ENCODE measurements at regions not wholly inside any gene's neighbourhood (a gene's known extent, or its start where the extent isn't known, plus 50 kb on each side); places are given as distances from the start of the nearest gene placed in this dataset.

GRCh38 chr9:75669721-75670120, 220.8 kb upstream of the PCSK5 start:
- 67% methylated on average over 2 of the region's 2 CpGs for WGBS
- Histone ChIP-seq H3K9me3 (ENCODE audit: control insufficient read depth in 4 of 4, low read length in 3 of 4) (peaks cover 0 to 2% (median 0%) of the 10 kb centered on the region in 4 donors), H3K9ac (ENCODE audit: low read depth in 1 of 2, low read length in 2 of 2) (no peak overlapping the region), H3K36me3 (ENCODE audit: control insufficient read depth in 4 of 4, insufficient read depth in 3 of 4, low read depth in 1 of 4, low read length in 3 of 4) (no peaks in the 10 kb centered on the region), H3K4me1 (ENCODE audit: control insufficient read depth in 4 of 4, insufficient read depth in 4 of 4, low read length in 3 of 4) (peaks cover 0 to 4% (median 3%) of the 10 kb centered on the region in 4 donors), H3K4me3 (ENCODE audit: low read depth in 1 of 3, low read length in 3 of 3) (no peak overlapping the region), H3K27me3 (ENCODE audit: control insufficient read depth in 4 of 4, insufficient read depth in 4 of 4, low read length in 3 of 4) (no peaks in the 10 kb centered on the region), H3K27ac (ENCODE audit: low read depth in 1 of 2, low read length in 2 of 2) (no peak overlapping the region)
- no peak for DNase-seq (ENCODE audit: low spot score)
- TF ChIP-seq RXRA (IDR thresholded peaks at IDR 0.05), result no peak
- no peak for TF ChIP-seq HNF4A (conservative IDR thresholded peaks at IDR 0.05)
- no peak for TF ChIP-seq CTCF (IDR thresholded peaks at IDR 0.05; ENCODE audit: low read depth, low read length, missing input control)
- TF ChIP-seq ZBTB33 (IDR thresholded peaks at IDR 0.05), result no peak
- no peak for TF ChIP-seq JUND (IDR thresholded peaks at IDR 0.05)
- no peak for TF ChIP-seq MAX (IDR thresholded peaks at IDR 0.05)
- TF ChIP-seq FOXA1 (IDR thresholded peaks at IDR 0.05), result no peak
- TF ChIP-seq GABPA (IDR thresholded peaks at IDR 0.05 in 1 of 2, conservative IDR thresholded peaks at IDR 0.05 in 1 of 2), result no peak

- no peaks in the 10 kb centered on the region for H3K36me3 ChIP-seq (ENCODE audit: control insufficient read depth in 4 of 4, insufficient read depth in 3 of 4, low read depth in 1 of 4, low read length in 3 of 4)
- WGBS, result 82% methylated on average over 1 of the region's 1 CpG
- peaks cover 0 to 2% (median 0%) of the 10 kb centered on the region in 4 donors for H3K9me3 ChIP-seq (ENCODE audit: control insufficient read depth in 4 of 4, low read length in 3 of 4)
- H3K9ac ChIP-seq (ENCODE audit: low read depth in 1 of 2, low read length in 2 of 2), result no peak overlapping the region
- DNase-seq (ENCODE audit: low spot score), result no peak
- H3K4me1 ChIP-seq (ENCODE audit: control insufficient read depth in 4 of 4, insufficient read depth in 4 of 4, low read length in 3 of 4), result no peaks in the 10 kb centered on the region
- H3K27ac ChIP-seq (ENCODE audit: low read depth in 1 of 2, low read length in 2 of 2), result no peak overlapping the region
- no peaks in the 10 kb centered on the region for H3K27me3 ChIP-seq (ENCODE audit: control insufficient read depth in 4 of 4, insufficient read depth in 4 of 4, low read length in 3 of 4)
- no peak overlapping the region for H3K4me3 ChIP-seq (ENCODE audit: low read depth in 1 of 3, low read length in 3 of 3)
- TF ChIP-seq ZBTB33 (IDR thresholded peaks at IDR 0.05), result no peak
- TF ChIP-seq GABPA (IDR thresholded peaks at IDR 0.05 in 1 of 2, conservative IDR thresholded peaks at IDR 0.05 in 1 of 2), result no peak
- no peak for TF ChIP-seq TAF1 (conservative IDR thresholded peaks at IDR 0.05)
- no peak for TF ChIP-seq CTCF (IDR thresholded peaks at IDR 0.05; ENCODE audit: low read depth, low read length, missing input control)
- no peak for TF ChIP-seq SP1 (IDR thresholded peaks at IDR 0.05)
- no peak for TF ChIP-seq FOXA1 (IDR thresholded peaks at IDR 0.05)
- TF ChIP-seq HNF4G (IDR thresholded peaks at IDR 0.05), result no peak
- no peak for TF ChIP-seq HNF4A (conservative IDR thresholded peaks at IDR 0.05)
- TF ChIP-seq ATF3 (IDR thresholded peaks at IDR 0.05), result no peak
- TF ChIP-seq EGR1 (IDR thresholded peaks at IDR 0.05; ENCODE audit: low read depth in 2 of 2), result no peak
- no peak for TF ChIP-seq NR2F2 (IDR thresholded peaks at IDR 0.05)
- TF ChIP-seq YY1 (IDR thresholded peaks at IDR 0.05), result no peak
- no peak for TF ChIP-seq REST (IDR thresholded peaks at IDR 0.05)
- TF ChIP-seq JUND (IDR thresholded peaks at IDR 0.05), result no peak
- no peak for TF ChIP-seq RXRA (IDR thresholded peaks at IDR 0.05)
- no peak for TF ChIP-seq RAD21 (IDR thresholded peaks at IDR 0.05)
- no peak for TF ChIP-seq FOXA2 (IDR thresholded peaks at IDR 0.05)
- no peak for TF ChIP-seq MAX (IDR thresholded peaks at IDR 0.05)
Measured at GRCh38 chr9:75671354-75671753, 219.1 kb upstream of the PCSK5 start.

Data from liver (tissue), 8 donors.